CD4-positive, alpha-beta T cell treated with Interleukin-10 for 1 hour (primary cell): ENCODE measurements at regions not wholly inside any gene's neighbourhood (a gene's known extent, or its start where the extent isn't known, plus 50 kb on each side); places are given as distances from the start of the nearest gene placed in this dataset.
"Not testable (repeated sequence)": the region's sequence is repeated elsewhere in the genome, so short reads cannot be mapped to it uniquely, and the experiment has no call there.

Source experiments
- DNase-seq: peaks from one replicate; pipeline ENCODE4 v3.0.0-alpha.2; 2020

GRCh38 chr2:64743739-64744330 lies 90.1 kb upstream of the SERTAD2 start:
- no peak for DNase-seq

DNA sequence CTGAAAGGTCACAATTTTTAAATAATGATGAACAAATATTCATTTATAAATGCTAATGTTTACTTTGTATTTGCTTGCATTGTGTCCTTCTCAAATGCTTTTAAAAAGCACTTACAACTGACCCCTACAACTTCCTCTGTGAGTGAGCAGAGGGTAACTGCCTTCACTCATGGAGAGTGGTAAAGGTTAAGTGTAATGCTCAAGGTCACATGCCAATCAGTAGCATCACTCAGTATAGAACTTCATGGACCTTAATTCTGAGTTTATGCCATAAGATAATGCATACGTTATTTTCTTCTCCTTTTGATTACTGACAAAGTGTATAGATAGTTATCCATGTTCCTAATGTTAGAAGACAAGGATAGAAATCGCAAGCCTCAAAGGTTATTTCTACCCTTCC lies 91.8 kb upstream of the SERTAD2 start:
- DNase-seq: no peak

DNA sequence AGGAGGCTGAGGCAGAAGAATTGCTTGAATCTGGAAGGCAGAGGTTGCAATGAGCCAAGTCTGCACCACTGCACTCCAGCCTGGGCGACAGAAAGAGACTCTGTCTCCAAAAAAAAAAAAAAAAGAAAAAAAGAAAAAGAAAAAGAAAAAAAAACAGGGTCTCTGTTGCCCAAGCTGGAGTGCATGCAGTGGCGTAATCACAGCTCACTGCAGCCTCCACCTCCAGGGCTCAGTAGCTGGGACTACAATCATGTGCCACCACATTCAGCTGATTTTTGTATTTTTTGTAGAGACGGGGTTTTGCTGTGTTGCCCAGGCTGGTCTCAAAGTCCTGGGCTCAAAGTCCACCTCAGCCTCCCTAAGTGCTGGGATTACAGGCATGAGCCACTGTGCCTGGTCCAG lies 94.0 kb upstream of the SERTAD2 start:
- DNase-seq: not testable (repeated sequence)

DNA sequence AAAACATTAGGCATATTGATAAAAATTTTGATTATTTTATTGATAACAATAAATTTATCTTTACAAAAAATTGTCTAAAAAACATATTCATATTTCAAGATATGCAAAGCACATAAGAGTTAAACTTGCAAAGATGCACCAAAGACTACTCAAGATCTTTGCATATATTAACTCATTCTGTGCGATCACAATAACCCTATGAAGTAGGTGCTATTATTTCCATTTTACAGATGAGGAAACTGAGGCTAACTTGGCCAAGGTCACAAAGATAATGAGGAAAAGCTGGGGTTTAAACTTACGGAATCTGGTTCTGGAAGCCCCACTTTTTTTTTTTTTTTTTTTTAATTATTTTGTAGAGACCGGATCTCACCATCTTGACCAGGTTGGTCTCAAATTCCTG lies 94.4 kb upstream of the SERTAD2 start:
- no peak for DNase-seq

GRCh38 chr2:64748561-64748960 lies 94.8 kb upstream of the SERTAD2 start:
- DNase-seq: no peak

GRCh38 chr2:64749446-64749845 lies 95.7 kb upstream of the SERTAD2 start:
- no peak for DNase-seq

DNA sequence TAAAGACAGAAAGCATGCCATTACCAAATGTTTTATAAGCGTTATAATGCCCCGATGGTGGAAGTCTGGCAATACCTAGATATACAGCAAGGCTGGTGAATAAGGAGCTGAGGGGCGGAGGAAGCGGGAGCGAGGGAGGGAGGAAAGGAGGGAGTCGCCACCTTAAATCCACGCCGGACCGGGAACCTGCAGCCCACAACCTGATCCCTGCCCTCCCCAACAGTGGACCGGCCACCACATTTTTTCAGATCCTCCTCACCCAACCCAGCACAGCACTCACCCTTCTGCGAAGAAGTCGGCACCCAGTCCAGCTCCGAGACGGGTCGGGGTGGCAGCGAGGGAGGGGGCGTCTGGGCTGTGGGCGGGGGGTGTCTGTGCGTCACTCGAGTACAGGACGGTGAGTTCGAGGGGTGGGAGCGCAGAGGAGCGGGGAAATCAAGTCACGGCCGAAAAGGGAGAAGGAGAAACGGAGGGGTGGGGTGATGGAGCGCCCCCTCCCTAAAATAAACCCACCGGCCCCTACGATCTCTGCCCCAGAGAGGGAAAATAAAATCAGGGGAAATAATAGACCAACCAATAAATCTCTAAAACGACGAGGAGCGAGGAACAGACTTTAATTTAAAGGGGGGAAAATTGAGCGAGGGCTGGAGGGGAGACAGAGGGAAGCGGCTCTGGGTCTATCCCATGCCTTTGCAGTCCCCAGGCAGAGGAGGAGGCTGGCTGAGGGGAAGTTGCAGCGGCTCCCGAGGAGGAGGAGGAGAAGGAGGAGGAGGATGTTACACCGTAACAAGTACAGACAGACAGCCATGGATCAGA lies 96.5 kb upstream of the SERTAD2 start:
- peak; percentile 43 for DNase-seq

GRCh38 chr2:64750817-64751285 lies 97.1 kb upstream of the SERTAD2 start:
- DNase-seq: peak; percentile 98

DNA sequence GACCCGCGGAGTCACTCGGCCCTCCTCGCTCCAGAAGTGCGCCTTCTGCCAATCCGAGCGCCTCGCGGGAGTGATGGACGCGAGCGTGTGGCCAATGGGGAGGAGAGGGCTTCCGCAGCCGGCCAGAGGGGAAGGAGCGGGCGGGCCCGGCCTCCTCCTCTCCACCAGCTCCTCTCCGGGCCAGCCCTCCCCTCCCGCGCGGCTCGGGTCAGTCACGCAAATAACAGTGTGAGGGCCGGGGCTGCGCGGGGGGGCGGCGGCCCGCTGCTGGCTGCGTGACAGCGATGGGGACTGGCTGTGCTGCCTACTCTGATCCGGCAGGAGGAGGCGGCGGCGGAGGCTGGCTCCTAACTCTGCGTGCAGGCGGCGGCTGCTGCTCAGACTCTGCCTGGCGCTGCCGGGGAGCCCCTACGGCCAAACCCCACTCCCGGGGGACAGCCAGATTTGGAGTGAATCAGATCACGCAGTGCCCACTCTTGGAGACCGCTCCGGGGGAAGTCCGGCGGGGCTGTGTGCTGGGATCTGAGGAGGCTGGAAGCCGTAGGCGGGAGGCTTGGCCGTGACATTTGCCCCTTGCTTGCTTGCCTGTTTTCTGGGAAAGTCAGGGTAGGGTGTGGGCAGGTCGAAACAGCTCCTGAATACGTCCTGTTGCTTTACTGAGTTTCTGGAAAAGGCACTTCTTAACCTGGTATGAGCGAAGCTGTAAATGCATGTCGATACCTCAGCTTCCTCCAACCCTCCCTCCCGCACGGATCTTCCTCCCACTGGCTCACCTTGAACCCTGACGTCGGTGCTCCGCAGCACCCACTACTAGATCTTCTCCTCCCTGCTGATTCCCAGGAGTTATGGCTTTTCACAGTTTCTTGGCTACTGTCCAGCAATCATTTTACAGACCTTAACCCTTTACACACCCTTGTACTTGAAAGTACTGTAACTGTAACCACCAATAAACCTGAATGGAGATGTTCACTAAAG lies 97.9 kb upstream of the SERTAD2 start:
- DNase-seq: peak; percentile 38

GRCh38 chr2:64753399-64753798 lies 99.7 kb upstream of the SERTAD2 start:
- DNase-seq: no peak

GRCh38 chr2:64754570-64754969 lies 100.9 kb upstream of the SERTAD2 start:
- DNase-seq: no peak

GRCh38 chr2:64757126-64757525 lies 103.4 kb upstream of the SERTAD2 start:
- DNase-seq: no peak

- no peak for DNase-seq
Measured at GRCh38 chr2:64760128-64760527, 106.4 kb upstream of the SERTAD2 start.

DNA sequence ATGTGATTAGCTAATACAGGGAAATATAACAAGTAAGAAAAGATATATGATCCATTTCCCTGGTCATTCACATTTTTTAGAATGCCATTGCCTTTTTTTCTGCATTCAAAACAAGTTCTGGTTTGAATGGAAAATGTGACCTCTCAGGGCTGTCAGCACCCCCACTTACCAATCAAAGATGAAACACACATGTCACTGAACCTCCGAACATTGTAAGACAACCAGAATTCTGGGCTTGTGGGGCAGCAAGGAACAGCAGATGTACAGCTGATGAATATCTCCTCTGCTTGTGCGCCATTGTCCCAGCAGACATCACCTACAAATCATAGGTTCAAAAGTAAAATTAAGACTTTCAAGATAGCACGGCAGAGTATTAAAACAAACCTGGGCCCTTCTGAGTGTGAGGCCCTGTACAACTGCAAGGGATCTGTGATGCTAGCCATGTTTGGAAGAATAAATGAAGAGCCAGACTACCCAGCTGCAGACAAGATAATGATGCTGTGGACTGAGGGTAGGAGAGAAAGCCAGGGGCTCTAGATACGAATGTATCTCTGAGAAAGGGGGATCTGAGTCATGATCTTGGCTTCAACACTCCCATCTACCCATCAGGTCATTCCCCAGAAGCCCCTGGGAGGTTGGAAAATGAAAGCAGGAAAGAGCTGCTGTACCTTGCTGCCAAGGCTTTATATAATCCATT lies 108.7 kb upstream of the SERTAD2 start:
- DNase-seq: no peak

- no peak for DNase-seq
Measured at GRCh38 chr2:64763126-64763525, 109.4 kb upstream of the SERTAD2 start.

DNA sequence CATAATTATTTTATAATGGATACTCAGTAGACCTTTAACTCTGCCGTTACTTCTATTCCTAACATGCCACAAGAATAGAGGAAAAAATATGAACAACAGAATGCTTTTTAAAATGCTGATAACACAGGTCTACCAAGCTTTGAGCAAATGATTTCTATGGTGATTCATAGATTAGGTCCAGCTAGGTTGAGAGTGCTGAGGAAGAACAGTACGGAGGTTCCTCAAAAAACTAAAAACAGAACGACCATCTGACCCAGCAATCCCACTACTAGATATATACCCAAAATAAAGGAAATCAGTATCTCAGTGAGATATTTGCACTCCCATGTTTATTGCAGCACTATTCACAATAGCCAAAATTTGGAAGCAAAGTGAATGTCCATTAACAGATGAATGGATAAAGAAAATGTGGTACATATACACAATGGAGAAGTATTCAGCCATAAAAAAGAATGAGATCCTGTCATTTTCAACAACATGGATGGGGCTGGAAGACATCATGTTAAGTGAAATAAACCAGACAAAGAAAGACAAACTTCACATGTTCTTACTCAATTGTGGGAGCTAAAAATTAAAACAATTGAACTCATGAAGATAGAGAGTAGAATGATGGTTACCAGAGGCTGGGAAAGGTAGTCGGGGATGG lies 111.6 kb upstream of the SERTAD2 start:
- DNase-seq: no peak

- peak; percentile 70 for DNase-seq
Measured at GRCh38 chr2:64766841-64767669, 113.3 kb upstream of the SERTAD2 start.

DNA sequence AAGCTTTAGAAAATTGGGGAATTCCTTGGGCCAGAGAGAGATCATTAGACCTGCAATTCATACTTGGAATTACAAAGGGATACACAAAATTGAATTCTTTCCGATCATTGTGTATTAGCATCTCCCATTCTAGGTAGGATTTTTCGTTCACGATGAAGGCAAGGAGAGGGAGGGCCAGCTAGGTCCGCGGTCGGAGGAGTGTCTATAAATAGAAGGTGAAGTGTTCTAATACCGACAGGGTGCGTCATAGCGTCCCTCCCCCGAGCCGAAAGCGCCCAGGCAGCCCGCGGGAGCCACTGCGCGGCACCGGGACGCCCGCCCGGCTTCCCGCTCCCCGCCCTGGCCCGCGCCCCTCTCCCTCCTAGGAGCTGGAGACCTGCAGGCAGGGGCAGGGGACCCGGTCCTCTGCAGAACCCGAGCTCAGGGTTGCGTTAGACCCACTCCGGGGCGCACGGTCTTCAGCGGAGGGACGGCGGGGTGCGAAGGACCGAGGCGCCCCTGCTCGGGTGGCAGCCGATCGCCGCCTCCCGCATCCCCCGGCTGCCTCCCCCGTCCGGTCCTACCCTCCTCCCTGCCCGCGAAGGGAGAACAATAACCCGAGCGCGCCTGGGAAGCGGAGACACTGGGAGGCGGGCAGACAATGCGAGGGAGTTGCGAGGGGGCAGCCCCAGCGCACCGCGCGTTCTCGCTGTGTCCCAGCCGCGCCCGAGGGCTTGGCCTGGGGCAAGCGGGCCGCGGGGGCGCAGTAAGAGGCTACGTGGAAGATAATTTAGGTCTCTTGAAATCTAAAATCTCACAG lies 114.2 kb upstream of the SERTAD2 start:
- DNase-seq: peak; percentile 87

GRCh38 chr2:64768491-64769005 lies 114.8 kb upstream of the SERTAD2 start:
- DNase-seq: no peak
